ENCODE measurements at regions not wholly inside any gene's neighbourhood (a gene's known extent, or its start where the extent isn't known, plus 50 kb on each side); places are given as distances from the start of the nearest gene placed in this dataset.

DNA sequence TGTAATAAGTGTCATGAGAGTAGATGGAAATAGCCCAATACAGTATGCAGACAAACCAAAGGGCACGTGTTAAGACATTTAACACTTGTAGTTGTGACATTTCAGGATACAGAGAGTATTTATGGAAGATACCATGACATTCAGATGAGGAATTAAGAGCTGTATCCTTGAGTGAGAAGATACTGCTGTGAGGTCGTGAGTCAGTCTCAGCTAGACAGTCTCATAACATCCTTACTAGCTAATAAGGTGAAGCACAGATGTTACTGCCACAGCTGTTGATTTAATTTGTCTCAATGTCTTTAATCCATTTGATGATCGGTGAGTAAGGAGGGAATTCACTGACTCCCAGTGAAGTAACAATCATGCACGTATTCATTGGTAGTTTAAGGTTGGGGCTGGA, 288.0 kb upstream of the AKR1E2 start:
- Histone ChIP-seq H3K36me3 (no peaks in the 10 kb centered on the region), H3K4me1 (no peaks in the 10 kb centered on the region), H3K27ac (no peak overlapping the region), H3K27me3 (no peaks in the 10 kb centered on the region), H3K4me3 (no peak overlapping the region), H3K9me3 (peaks cover 0 to 6% (median 2%) of the 10 kb centered on the region in 4 donors)
- no peak for DNase-seq
- 87 to 90% methylated on average over 4 of the region's 4 CpGs for WGBS, 2 donors
- intact Hi-C loops (cut with DNase I): no loop called here
- TF ChIP-seq, protein P1, sequence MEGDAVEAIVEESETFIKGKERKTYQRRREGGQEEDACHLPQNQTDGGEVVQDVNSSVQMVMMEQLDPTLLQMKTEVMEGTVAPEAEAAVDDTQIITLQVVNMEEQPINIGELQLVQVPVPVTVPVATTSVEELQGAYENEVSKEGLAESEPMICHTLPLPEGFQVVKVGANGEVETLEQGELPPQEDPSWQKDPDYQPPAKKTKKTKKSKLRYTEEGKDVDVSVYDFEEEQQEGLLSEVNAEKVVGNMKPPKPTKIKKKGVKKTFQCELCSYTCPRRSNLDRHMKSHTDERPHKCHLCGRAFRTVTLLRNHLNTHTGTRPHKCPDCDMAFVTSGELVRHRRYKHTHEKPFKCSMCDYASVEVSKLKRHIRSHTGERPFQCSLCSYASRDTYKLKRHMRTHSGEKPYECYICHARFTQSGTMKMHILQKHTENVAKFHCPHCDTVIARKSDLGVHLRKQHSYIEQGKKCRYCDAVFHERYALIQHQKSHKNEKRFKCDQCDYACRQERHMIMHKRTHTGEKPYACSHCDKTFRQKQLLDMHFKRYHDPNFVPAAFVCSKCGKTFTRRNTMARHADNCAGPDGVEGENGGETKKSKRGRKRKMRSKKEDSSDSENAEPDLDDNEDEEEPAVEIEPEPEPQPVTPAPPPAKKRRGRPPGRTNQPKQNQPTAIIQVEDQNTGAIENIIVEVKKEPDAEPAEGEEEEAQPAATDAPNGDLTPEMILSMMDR (IDR thresholded peaks at IDR 0.05): no peak

DNA sequence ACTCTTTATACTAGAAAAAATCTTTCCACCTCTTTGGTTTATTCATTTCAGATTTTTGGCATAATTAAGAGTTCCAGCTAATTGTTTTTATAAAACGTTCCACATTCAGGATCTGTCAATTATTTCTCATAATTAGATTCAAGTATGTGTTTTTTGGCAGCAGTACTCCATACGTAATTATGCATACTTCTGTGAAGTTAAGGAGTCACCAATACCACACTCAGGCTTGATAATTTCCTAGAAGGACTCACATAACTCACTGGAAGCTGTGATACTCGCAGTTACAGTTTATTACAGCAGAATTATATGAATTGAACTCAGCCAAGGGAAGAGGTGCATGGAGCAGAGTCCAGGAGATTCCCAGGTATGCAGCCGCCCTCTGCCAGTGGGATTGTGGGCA, 290.5 kb upstream of the AKR1E2 start:
- WGBS, 2 donors: 75 to 87% methylated on average over 4 of the region's 4 CpGs
- Histone ChIP-seq H3K27me3 (no peaks in the 10 kb centered on the region), H3K4me1 (no peaks in the 10 kb centered on the region), H3K9me3 (peaks cover 0 to 6% (median 2%) of the 10 kb centered on the region in 4 donors), H3K4me3 (no peak overlapping the region), H3K27ac (no peak overlapping the region), H3K36me3 (no peaks in the 10 kb centered on the region)
- TF ChIP-seq POLR2A (IDR thresholded peaks at IDR 0.05) (no peak), POLR2AphosphoS5 (IDR thresholded peaks at IDR 0.05) (no peak), EP300 (IDR thresholded peaks at IDR 0.05) (no peak)
- TF ChIP-seq, protein P1 (IDR thresholded peaks at IDR 0.05): no peak
- intact Hi-C loops (cut with DNase I): no loop called here
- no peak for DNase-seq

DNA sequence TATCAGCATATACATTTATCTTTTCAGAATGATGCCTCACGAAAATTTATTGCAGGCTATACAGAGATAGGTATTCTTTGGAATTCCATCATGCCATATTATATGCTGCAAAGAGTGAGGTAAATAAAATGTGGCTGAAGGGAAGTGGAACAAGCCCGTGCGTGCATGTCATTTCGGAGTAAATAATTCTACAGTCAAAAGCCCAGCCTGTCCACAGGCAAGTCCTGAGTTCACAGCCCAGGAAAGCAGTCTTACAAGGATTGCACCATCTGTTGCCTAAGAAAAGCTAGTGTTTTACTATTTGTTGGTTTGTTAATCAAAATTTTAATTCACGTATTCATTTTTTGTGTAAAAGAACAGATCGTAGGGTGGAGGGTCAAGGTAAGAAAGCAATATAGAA, 292.4 kb upstream of the AKR1E2 start:
- no peak overlapping the region for H3K27ac ChIP-seq
- intact Hi-C loops (cut with DNase I): no loop called here
- TF ChIP-seq POLR2A (IDR thresholded peaks at IDR 0.05) (no peak), EP300 (IDR thresholded peaks at IDR 0.05) (no peak)
- TF ChIP-seq, protein P1 (IDR thresholded peaks at IDR 0.05): no peak
- 82 to 86% methylated on average over 6 of the region's 6 CpGs for WGBS, 2 donors
- H3K4me3 ChIP-seq: no peak overlapping the region
- no peaks in the 10 kb centered on the region for H3K27me3 ChIP-seq
- H3K4me1 ChIP-seq: no peaks in the 10 kb centered on the region
- peaks cover 0 to 6% (median 2%) of the 10 kb centered on the region in 4 donors for H3K9me3 ChIP-seq
- no peak for DNase-seq
- no peaks in the 10 kb centered on the region for H3K36me3 ChIP-seq

DNA sequence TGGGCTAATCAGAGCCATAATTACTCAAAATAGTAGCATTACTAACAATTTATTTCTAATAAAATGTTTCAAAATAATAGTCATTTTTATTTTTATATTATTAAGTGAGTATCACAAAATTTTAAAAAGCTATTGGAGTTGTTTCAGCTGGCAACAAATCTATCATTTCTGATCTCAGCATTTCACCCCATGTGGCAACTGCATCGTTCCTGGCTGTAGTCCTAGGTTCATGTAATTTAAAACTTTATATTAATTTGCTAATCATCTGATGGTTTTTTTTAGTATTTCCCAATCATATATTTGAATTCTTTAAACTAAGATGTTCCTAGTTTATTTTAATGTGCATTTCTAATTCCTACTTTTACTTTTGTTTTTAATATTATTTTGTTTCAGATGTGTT, 293.0 kb upstream of the AKR1E2 start:
- Histone ChIP-seq H3K36me3 (no peaks in the 10 kb centered on the region), H3K27me3 (no peaks in the 10 kb centered on the region), H3K27ac (peak overlapping the region in 1 of 4 donors; percentile 25), H3K4me3 (no peak overlapping the region), H3K9me3 (peaks cover 0 to 3% (median 1%) of the 10 kb centered on the region in 4 donors), H3K4me1 (no peaks in the 10 kb centered on the region)
- no peak for DNase-seq
- TF ChIP-seq EP300 (IDR thresholded peaks at IDR 0.05) (no peak), POLR2A (IDR thresholded peaks at IDR 0.05) (no peak), POLR2AphosphoS5 (IDR thresholded peaks at IDR 0.05) (no peak)
- TF ChIP-seq, protein P1 (IDR thresholded peaks at IDR 0.05): no peak
- intact Hi-C loops (cut with DNase I): no loop called here
- WGBS, 2 donors: 75 to 77% methylated on average over 1 of the region's 1 CpG

DNA sequence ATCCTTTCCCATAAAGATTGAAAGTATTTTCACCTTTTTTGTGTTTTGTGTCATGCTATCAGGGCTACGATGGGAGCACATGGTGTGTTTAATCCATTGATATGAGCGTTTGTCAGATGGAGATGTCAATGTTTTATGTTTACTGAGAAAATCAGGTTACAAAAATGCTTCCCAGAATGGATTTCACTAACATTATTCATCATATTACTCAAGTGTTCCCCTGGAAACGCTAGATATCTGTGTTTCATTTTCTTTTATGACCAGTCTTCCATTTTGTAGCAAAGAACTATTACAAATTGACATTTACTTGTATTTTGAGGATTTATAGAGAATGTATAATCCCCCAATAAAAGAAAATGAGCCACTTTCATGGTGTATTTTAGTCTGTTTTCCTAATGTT, 293.5 kb upstream of the AKR1E2 start:
- TF ChIP-seq POLR2A (IDR thresholded peaks at IDR 0.05) (no peak), POLR2AphosphoS5 (IDR thresholded peaks at IDR 0.05) (peak in 1 of 4 donors; percentile 49)
- Histone ChIP-seq H3K9me3 (peaks cover 0 to 3% (median 0%) of the 10 kb centered on the region in 4 donors), H3K27me3 (no peaks in the 10 kb centered on the region), H3K4me3 (no peak overlapping the region), H3K27ac (peak overlapping the region in 1 of 4 donors; percentile 25), H3K36me3 (no peaks in the 10 kb centered on the region), H3K4me1 (no peaks in the 10 kb centered on the region)
- no peak for DNase-seq
- intact Hi-C loops (cut with DNase I): no loop called here
- 74 to 79% methylated on average over 3 of the region's 3 CpGs for WGBS, 2 donors

Data from sigmoid colon (tissue), 6 donors.